SIG-M5 (cell line): ENCODE measurements at regions not wholly inside any gene's neighbourhood (a gene's known extent, or its start where the extent isn't known, plus 50 kb on each side); places are given as distances from the start of the nearest gene placed in this dataset.
"Not testable (repeated sequence)": the region's sequence is repeated elsewhere in the genome, so short reads cannot be mapped to it uniquely, and the experiment has no call there.

ENCODE experiments used
- DNase-seq: peaks from one replicate; lab custom pipeline; 2025; lab: John Stamatoyannopoulos, UW

DNA sequence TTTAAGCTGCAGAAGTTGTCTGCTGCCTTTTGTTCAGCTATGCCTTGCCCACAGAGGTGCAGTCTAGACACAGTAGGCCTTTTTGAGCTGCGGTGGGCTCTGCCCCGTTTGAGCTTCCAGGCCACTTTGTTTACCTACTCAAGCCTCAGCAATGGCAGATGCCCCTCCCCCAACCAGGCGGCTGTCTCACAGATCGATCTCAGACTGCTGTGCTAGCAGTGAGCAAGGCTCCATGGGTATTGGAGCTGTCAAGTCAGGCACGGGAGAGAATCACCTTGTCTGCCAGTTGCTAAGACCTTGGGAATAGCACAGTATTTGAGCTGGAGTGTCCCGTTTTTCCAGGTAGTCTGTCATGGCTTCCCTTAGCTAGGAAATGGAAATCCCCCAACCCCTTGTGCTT, 587.8 kb upstream of the CLINT1 start:
- DNase-seq = not testable (repeated sequence)

DNA sequence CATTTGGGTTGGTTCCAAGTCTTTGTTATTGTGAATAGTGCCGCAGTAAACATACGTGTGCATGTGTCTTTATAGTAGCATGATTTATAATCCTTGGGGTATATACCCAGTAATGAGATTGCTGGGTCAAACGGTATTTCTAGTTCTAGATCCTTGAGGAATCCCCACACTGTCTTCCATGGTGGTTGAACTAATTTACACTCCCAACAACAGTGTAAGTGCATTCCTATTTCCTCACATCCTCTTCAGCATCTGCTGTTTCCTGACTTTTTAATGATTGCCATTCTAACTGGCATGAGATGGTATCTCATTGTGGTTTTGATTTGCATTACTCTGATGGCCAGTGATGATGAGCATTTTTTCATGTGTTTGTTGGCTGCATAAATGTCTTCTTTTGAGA, 580.3 kb upstream of the CLINT1 start:
- DNase-seq = not testable (repeated sequence)

- DNase-seq = no peak
Observed at GRCh38 chr5:158436271-158437065, 577.5 kb upstream of the CLINT1 start.

DNA sequence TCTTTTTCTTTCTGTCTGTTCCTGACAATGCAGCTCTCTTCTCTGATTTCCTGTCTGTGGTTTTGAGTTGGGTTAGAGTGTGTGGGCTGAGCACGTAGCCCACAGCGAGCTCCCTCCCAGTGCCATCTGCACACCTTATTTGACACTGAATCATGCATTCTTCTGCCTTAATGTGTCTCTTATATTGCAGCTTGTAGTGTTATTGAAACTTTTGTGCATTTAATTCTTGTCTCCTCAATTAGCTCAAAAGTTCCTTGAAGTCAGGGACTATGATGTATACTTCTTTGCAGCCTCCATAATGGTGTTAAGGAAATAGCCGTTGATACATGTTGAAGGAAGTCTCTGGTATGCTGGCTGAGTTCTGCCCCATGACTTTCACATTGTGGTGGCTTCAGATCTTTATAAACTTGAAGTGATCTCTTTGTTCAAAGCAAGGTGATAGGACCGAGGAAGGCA, 576.2 kb upstream of the CLINT1 start:
- DNase-seq = no peak

DNA sequence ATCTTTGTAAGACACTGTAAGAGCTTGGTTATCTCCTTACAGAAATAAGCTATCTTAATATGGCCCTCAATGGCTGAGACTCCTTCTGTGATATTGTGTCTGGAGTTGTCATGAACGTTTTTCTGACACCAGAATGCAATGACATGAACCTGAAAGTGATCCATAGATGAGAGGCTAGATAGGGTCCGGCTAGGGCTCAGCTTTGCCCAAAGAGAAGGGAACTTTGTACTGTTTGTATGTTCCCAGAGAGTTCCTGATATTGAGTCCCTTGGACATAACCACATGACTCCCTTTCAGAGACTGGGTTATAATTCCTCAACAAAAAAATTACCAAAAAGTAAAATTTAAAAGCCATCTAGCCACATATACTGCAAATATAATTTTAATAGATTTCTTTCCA, 575.8 kb upstream of the CLINT1 start:
- no peak for DNase-seq

GRCh38 chr5:158433634-158434033, 574.7 kb upstream of the CLINT1 start:
- DNase-seq = no peak

GRCh38 chr5:158431369-158432029, 572.6 kb upstream of the CLINT1 start:
- no peak for DNase-seq

GRCh38 chr5:158430798-158431167, 571.8 kb upstream of the CLINT1 start:
- DNase-seq = no peak

DNA sequence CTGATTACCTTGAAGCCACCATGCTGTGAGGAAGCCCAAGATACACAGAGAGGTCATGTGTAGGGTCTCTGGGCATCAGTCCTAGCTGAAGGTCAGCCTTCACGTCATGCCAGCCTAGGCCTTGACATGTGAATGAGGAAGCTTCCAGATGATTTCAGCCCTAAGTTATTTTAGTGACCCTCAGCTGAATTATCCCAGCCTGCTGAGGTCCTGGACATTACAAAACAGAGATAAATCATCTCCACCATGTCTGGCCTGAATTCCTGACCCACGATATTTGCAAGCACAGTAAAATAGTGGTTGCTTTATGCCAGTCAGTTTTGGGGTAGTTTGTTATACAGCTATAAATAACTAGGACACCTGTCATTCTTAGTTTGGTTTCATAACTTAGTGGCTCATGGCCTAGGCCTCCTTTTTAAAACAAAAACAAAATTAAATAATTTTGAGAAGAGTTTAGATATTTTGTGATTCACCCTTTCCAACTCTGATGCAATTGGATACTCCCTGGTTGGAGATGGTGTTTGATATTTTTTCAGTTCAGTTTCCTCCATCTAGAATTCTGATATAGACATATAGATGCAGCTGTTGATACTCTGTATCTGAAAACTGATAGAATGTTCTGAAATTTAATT, 571.3 kb upstream of the CLINT1 start:
- no peak for DNase-seq

- no peak for DNase-seq
Observed at GRCh38 chr5:158429564-158429963, 570.6 kb upstream of the CLINT1 start.

GRCh38 chr5:158423623-158424200, 564.8 kb upstream of the CLINT1 start:
- no peak for DNase-seq

DNA sequence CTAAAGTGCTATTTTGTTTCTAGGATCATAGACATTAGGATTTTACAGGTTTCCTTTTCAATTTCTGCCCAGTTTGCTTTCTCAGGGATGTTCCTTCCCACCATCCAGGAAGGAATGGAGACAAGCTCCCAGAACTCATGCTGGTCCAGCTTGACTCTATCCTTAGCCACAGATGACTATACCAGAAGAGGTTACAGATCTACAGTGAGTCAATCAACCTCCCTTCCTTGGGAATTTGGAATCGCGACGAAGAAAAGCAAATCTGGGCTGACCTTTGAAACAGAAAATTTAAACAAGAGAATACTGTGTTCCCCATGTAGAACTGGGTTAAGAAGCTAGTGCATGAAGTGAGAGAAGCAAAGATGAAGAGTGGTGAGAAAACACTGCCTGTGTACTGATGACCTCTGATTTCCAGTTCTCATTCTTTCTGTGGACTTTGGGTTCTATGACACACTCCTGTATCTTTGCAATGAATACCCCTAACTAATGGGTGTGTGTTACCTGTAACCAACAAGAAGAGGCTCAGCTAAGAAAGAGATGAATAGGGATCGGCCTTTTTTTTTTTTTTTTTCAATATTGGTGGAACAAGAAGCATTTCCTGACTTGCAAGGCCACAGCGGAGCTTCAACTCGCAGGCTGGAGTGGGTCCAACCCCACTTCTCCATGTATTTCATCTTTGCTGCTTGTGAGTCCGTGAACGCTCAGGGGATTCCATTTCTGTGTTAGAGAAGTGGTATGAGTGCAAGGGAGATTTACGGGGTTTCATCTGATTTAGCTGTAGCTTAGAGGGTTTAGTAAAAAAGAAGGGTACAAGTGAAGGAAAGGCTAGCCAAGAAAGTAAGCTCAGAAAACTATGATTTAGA, 563.9 kb upstream of the CLINT1 start:
- no peak for DNase-seq

- no peak for DNase-seq
Observed at GRCh38 chr5:158421319-158421718, 562.4 kb upstream of the CLINT1 start.

GRCh38 chr5:158419186-158419585, 560.2 kb upstream of the CLINT1 start:
- DNase-seq = no peak

DNA sequence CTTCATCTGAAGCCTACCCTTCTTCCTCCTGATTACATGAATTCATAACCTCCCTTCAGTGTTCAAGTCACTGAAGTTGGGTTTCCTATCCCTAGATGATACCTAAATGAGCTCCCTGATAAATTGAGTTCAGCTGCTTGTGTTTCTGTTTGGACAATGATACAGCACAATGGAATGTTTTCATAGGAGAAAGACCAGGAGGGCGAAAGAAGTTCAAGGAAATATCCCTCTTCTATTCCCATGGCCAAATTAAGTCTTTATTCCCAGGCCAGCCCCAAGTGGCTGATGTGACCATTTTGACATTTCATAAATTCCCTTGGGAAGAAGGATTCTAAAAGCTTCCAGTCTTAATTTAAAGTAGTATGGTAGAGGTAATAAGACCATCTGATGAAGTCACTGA, 555.8 kb upstream of the CLINT1 start:
- DNase-seq = no peak

DNA sequence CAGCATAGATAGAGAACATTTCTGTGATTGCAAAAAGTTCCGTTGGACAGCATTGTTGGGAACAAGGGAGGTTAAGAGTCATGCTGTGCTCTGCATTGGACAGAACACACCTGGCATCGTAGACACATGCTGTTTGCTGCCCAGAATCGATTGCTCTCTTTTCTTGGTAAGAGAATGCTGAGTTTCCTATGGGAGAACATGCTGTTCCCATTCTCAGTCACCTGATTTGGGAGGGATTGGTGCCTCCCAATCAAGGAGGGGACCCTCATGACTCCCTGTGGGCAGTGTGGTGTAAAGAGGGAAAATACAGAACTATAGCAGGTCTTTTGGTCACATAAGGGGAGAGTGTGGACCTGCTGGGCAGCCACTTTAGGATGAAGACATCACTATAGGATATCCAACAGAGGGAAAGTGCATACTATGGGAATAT, 555.4 kb upstream of the CLINT1 start:
- DNase-seq = no peak

GRCh38 chr5:158413122-158413680, 554.3 kb upstream of the CLINT1 start:
- DNase-seq = no peak

DNA sequence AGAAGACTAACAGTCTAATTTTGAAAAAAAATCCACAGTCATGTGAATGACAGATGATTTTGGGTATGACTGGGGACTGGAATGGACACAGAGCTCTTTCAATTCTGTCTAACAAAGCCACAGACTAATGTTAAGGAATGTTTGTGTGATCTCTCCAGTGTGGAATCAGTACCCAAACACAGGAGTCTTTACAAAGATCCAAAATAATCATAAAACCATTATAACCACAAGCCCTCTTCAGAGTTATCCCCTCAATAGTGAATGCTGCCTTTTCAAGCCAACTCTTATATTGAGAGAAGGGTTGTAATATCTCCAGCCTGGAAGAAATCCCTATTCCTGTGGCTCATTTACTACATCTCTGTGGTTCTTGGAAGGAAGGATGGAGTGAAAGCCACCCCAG, 552.0 kb upstream of the CLINT1 start:
- DNase-seq = no peak

GRCh38 chr5:158409507-158409906, 550.6 kb upstream of the CLINT1 start:
- DNase-seq = no peak

DNA sequence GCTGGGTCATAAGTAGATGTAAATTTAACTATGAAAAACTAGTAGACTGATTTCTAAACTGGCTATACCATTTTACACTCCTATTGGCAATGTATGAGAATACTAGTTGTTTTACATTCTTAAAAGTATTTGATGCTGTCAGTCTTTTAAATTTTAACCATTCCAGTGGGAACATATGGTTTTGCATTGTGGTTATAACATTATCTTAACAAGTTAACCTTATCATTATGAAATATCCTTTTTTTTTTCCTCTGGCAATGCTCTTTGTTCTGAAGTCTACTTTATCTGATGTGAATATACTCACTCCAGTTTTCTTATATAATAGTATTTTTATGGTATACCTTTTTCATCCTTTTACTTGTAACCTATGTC, 548.9 kb upstream of the CLINT1 start:
- no peak for DNase-seq
